Activated naive CD4-positive, alpha-beta T cell treated with anti-CD3 and anti-CD28 coated beads, Interleukin-2, amount 10 ng/mL, durations not matched to agents 7 days and 5 days (primary cell): ENCODE measurements at regions not wholly inside any gene's neighbourhood (a gene's known extent, or its start where the extent isn't known, plus 50 kb on each side); places are given as distances from the start of the nearest gene placed in this dataset.

Source experiments
- CTCF ChIA-PET: fragments of 350-600 bp; sonication (Branson Sonifier 250); formaldehyde crosslinking; loops from one replicate; lab custom pipeline; 2021; ENCODE audit warnings: antibody characterized with exemption; lab: Charles Lee
- DNase-seq: peaks from one replicate; pipeline ENCODE4 v3.0.0-alpha.2; 2020
- H3K27ac Mint-ChIP-seq: one replicate; pipeline ENCODE4 v1.8.0; 2021; ENCODE audit warnings: mild to moderate bottlenecking, moderate library complexity, mixed read lengths
- H3K27me3 Mint-ChIP-seq: one replicate; pipeline ENCODE4 v1.8.0; 2021; ENCODE audit warnings: mild to moderate bottlenecking, mixed read lengths
- H3K36me3 Mint-ChIP-seq: one replicate; pipeline ENCODE4 v1.8.0; 2021; ENCODE audit warnings: mixed read lengths
- H3K4me1 Mint-ChIP-seq: one replicate; pipeline ENCODE4 v1.8.0; 2021; ENCODE audit warnings: mixed read lengths
- H3K4me3 Mint-ChIP-seq: one replicate; pipeline ENCODE4 v1.8.0; 2021; ENCODE audit warnings: mild to moderate bottlenecking, moderate library complexity, mixed read lengths
- H3K9me3 Mint-ChIP-seq: one replicate; pipeline ENCODE4 v1.8.0; 2021; ENCODE audit warnings: mixed read lengths

DNA sequence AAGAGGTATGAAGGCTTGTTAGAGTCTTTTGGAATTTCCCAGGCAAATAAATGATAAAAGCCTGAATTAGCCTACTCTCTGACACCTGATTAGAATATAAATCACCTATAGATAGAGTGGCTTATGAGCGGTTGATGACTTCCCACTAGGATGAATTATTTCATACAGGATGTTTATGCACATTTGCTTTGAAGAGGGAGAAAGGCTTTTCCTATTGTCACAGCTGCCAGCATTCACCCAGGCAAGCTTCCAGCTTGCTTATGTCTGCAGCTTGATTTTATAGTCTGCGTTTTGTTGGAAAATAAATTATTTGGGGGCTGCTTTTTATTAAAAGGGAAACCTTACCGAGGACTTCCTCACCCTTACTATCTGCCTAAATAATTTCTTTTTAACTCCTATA lies 51.3 kb upstream of the EIF2S2 start:
- no peak for DNase-seq
- no peaks in the 10 kb centered on the region for H3K36me3 Mint-ChIP-seq
- peaks cover 12% of the 10 kb centered on the region for H3K27me3 Mint-ChIP-seq
- no peak overlapping the region for H3K4me3 Mint-ChIP-seq
- peaks cover 12% of the 10 kb centered on the region for H3K4me1 Mint-ChIP-seq
- H3K27ac Mint-ChIP-seq, result no peak overlapping the region
- no peaks in the 10 kb centered on the region for H3K9me3 Mint-ChIP-seq
- CTCF ChIA-PET, result no interaction called here

GRCh38 chr20:34164381-34164984 lies 52.4 kb upstream of the EIF2S2 start:
- DNase-seq, result no peak
- H3K27ac Mint-ChIP-seq, result no peak overlapping the region

DNA sequence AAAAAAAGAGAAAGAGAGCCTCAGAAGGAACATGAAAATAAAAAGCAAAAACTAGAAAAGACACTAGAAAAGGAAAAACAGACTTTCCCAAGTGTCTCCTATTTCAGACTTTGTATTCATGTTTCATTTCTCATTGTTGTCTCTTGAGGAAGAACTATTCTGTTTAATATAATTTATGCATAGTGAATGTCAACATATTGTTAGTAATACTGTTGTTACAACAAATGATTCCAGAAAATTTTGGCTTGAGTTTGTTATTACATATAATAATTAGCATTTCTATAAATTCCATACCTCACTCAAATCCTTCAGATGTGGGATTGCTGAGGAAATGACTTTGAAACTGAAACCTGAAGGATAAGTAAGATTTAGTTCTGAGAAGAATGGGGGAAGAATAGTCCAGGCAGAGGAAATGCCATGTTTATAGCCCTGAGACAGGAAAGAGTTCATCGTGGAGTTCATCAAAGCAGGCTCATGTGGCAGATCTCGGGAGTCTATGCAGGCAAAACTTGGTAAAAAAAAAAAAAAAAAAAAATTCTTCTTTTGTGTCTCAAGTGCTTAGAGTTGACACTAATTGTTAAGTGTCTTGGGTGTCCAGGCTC lies 53.1 kb upstream of the EIF2S2 start:
- peaks cover 5% of the 10 kb centered on the region for H3K27me3 Mint-ChIP-seq
- H3K36me3 Mint-ChIP-seq, result no peaks in the 10 kb centered on the region
- peaks cover 12% of the 10 kb centered on the region for H3K4me1 Mint-ChIP-seq
- no peak overlapping the region for H3K4me3 Mint-ChIP-seq
- no peaks in the 10 kb centered on the region for H3K9me3 Mint-ChIP-seq
- no peak for DNase-seq
- no peak overlapping the region for H3K27ac Mint-ChIP-seq
- CTCF ChIA-PET, result no interaction called here

More at GRCh38 chr20:34164381-34164984, 52.4 kb upstream of the EIF2S2 start:
- H3K9me3 Mint-ChIP-seq, result no peaks in the 10 kb centered on the region
- H3K36me3 Mint-ChIP-seq, result no peaks in the 10 kb centered on the region
- no peak overlapping the region for H3K4me3 Mint-ChIP-seq
- CTCF ChIA-PET, result no interaction called here
- H3K4me1 Mint-ChIP-seq, result peaks cover 12% of the 10 kb centered on the region
- peaks cover 6% of the 10 kb centered on the region for H3K27me3 Mint-ChIP-seq

DNA sequence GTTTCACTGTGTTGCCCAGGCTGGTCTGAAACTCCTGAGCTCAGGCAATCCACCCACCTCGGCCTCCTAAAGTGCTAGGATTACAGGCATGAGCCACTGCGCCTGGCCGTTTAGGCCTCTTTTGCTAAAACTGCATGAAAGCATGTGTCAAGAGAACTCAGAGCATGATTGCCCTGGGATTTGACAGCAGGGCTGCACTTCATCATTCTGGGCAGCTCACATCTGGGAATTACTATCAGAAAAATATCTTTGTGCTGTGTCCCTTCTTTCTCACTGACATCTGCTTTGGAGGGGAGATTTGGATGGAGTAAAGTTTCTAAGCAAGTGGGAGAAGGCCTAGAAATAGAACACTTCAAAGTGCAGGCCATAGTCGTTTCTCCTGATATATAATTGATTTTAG lies 59.6 kb upstream of the EIF2S2 start:
- Mint-ChIP-seq H3K9me3 (no peaks in the 10 kb centered on the region), H3K36me3 (no peaks in the 10 kb centered on the region), H3K4me1 (no peaks in the 10 kb centered on the region), H3K4me3 (no peak overlapping the region), H3K27ac (no peak overlapping the region), H3K27me3 (no peaks in the 10 kb centered on the region)
- DNase-seq, result no peak
- CTCF ChIA-PET, result no interaction called here

DNA sequence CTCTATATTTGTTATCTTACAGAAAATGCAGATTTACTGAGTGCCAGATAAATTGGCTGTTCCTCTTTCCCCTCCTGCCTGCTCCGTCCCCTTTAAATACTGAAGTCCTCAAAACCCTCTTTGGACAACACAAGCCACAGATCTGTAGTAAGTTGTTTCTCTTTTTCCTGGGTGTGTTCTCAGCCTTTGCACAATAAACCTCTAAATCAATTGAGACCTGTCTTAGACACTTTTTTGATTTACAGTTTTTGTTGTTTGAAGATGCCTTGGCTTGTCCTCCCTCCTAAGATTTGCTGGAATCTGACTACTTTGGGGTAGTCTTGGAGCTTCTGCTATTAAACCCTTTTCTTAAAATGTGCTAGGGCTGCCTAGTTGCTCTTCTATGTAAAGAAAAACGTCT lies 60.9 kb upstream of the EIF2S2 start:
- CTCF ChIA-PET, result no interaction called here
- H3K9me3 Mint-ChIP-seq, result no peaks in the 10 kb centered on the region
- no peaks in the 10 kb centered on the region for H3K27me3 Mint-ChIP-seq
- H3K36me3 Mint-ChIP-seq, result no peaks in the 10 kb centered on the region
- no peak for DNase-seq
- no peak overlapping the region for H3K4me3 Mint-ChIP-seq
- H3K4me1 Mint-ChIP-seq, result no peaks in the 10 kb centered on the region
- no peak overlapping the region for H3K27ac Mint-ChIP-seq

DNA sequence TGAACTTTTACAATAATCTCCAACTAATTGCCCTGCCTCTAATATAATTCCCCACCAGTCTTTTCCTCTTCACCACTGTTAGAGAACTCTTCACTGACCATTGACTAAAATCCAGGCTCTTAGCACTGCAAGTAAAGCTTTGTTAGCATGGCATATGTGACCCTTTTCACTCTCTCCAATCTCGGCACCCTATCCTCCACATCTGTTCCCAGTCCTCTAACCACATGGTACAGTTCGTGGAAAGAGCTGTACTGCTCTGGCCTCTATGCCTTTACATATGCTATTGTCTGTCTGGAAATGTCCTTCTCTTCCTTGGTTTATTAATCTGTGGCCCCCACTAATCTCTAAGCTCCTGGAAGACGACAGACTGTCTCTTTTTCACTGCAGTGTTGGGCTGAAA lies 63.0 kb upstream of the EIF2S2 start:
- H3K4me3 Mint-ChIP-seq, result no peak overlapping the region
- CTCF ChIA-PET, result interaction anchor here (0.6 to 1.1 kb wide), 2 partner anchors 16 to 340 kb away, joined by 3 to 4 read pairs; no protein-coding TSS in a partner anchor
- no peaks in the 10 kb centered on the region for H3K27me3 Mint-ChIP-seq
- DNase-seq, result no peak
- H3K36me3 Mint-ChIP-seq, result no peaks in the 10 kb centered on the region
- no peak overlapping the region for H3K27ac Mint-ChIP-seq
- H3K9me3 Mint-ChIP-seq, result no peaks in the 10 kb centered on the region
- H3K4me1 Mint-ChIP-seq, result no peaks in the 10 kb centered on the region

GRCh38 chr20:34175879-34176278 lies 63.8 kb upstream of the EIF2S2 start:
- Mint-ChIP-seq H3K27ac (no peak overlapping the region), H3K36me3 (no peaks in the 10 kb centered on the region), H3K27me3 (no peaks in the 10 kb centered on the region), H3K4me1 (no peaks in the 10 kb centered on the region), H3K9me3 (no peaks in the 10 kb centered on the region), H3K4me3 (no peak overlapping the region)
- DNase-seq, result no peak
- CTCF ChIA-PET, result no interaction called here

- Mint-ChIP-seq H3K27ac (no peak overlapping the region), H3K4me1 (no peaks in the 10 kb centered on the region), H3K27me3 (no peaks in the 10 kb centered on the region), H3K36me3 (no peaks in the 10 kb centered on the region), H3K4me3 (no peak overlapping the region), H3K9me3 (no peaks in the 10 kb centered on the region)
- no peak for DNase-seq
- CTCF ChIA-PET, result interaction anchor here (1.2 kb wide), 1 partner anchor 9 kb away, joined by 4 read pairs; no protein-coding TSS in a partner anchor
Observed at GRCh38 chr20:34177052-34177451, 64.2 kb upstream of the ASIP start.

DNA sequence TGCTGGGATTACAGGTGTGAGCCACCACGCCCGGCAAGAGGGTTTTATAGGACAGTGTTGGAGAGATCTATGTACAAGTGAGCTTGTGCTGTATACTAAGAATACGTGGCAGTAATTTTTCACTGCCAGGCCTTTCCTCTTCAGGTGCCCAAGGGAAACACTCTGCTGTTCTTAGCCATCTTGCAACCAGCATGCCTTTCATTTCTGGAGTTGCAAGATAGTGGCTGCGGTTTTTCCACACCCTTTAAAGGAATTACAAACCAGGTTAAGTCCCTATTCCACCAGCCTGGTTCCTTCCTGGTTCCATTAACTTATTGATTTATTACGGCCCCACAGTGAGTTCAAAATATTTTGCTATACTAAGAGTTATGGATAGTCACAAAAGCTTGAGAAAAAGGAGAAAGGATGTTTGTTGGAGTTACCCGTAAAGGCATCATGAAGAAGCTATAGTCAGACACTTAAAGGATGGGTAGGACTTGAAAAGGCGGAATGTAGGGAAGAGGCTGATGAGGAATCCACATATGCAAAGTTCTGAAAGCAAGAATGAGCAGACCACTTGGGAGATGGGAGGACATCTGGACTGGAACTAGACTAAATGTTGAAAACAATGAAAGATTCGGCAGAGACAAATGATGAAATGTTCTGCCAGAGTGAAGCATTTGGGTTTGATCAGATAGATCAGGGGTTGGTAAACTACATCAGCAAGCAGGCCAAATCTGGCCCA lies 61.4 kb upstream of the ASIP start:
- no peak overlapping the region for H3K4me3 Mint-ChIP-seq
- H3K27ac Mint-ChIP-seq, result no peak overlapping the region
- H3K4me1 Mint-ChIP-seq, result no peaks in the 10 kb centered on the region
- H3K27me3 Mint-ChIP-seq, result peaks cover 12% of the 10 kb centered on the region
- no peaks in the 10 kb centered on the region for H3K36me3 Mint-ChIP-seq
- CTCF ChIA-PET, result no interaction called here
- DNase-seq, result no peak
- no peaks in the 10 kb centered on the region for H3K9me3 Mint-ChIP-seq

DNA sequence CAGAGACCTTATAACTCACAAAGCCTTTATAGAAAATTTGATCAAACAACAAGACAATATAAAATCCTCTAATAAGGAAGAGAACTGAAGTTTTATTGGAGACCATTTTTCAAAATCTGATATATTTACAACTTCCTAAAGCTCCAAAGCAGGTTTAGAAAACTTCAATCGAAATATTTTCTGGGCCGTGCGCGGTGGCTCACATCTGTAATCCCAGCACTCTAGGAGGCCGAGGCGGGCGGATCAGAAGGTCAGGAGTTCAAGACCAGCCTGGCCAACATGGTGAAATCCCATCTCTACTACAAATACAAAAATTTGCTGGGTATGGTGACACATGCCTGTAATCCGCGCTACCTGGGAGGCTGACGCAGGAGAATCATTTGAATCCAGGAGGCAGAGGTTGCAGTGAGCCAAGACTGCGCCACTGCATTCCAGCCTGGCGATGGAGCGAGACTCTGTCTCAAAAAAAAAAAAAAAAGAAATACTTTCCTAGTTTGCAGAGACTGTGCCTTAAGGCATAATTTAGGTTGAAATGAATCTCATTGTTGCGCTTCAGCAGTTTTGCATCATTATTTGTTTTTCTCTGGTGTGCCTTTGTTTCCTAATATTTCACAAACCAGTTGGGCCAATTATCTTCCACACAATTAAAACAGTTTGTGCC lies 60.6 kb upstream of the ASIP start:
- CTCF ChIA-PET, result no interaction called here
- Mint-ChIP-seq H3K4me1 (no peaks in the 10 kb centered on the region), H3K9me3 (no peaks in the 10 kb centered on the region), H3K27ac (no peak overlapping the region), H3K36me3 (no peaks in the 10 kb centered on the region), H3K27me3 (peaks cover 12% of the 10 kb centered on the region), H3K4me3 (no peak overlapping the region)
- DNase-seq, result no peak

DNA sequence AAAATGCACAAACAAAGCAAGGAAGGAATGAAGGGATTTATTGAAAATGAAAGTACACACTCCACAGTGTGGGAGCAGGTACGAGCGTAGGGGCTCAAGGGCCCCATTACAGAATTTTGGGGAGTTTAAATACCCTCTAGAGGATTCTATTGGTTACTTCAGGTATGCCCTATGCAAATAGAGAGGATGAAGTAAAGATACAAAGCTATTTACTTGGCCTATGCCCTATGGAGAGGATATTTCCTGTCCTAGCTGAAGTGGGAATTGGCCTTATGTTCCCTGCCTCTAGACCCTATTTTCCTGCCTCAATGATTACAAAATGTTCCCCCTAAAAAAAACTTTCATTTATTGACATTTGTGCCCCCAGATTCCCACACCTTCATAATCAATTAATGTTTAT lies 59.7 kb upstream of the ASIP start:
- no peak for DNase-seq
- H3K27ac Mint-ChIP-seq, result no peak overlapping the region
- CTCF ChIA-PET, result no interaction called here

DNA sequence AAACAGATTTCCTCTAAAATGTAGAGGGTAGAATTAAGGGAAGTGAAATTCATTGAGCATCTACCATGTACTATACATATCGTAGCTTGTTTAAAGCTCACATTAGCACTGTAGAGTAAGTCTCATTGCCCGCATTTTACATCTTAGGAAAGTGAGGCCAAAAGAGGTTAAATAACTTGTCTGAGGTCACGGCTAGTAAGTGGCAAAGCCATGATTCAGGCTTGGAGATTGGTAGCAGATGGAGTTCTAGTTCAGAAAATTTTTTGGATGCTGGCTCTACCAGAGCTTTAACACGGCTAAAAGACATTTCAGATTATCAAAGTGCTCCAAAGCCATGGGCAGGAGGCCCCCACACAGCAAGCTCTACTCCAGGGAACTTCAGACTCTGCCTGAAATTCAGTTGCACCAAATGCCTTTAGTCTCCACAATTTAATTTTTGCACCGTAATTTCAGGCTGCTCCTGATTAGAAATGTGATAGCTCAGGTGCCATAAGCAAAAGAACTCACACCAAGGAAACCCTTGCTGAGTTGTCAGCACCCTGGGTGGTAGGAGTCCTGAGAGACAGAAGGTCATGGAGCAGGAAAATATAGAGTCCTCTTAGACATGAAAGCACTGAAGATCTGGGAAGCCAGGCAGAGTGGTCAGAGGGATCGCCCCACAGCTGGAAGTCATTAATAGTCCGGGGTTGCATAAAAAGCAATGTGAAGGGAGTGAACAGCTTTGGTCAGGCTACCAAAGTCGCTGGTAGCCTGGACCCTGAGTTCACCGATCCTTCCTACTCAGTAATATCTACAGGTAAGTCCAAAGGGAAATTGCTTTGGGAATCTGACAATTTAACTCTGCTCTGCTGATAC lies 55.2 kb upstream of the ASIP start:
- DNase-seq, result no peak
- no peaks in the 10 kb centered on the region for H3K9me3 Mint-ChIP-seq
- H3K4me3 Mint-ChIP-seq, result no peak overlapping the region
- no peak overlapping the region for H3K27ac Mint-ChIP-seq
- CTCF ChIA-PET, result interaction anchor here (1.0 to 1.2 kb wide), 2 partner anchors 9 to 584 kb away, joined by 3 to 4 read pairs; no protein-coding TSS in a partner anchor
- no peaks in the 10 kb centered on the region for H3K36me3 Mint-ChIP-seq
- H3K27me3 Mint-ChIP-seq, result peaks cover 40% of the 10 kb centered on the region
- H3K4me1 Mint-ChIP-seq, result no peaks in the 10 kb centered on the region

More for the DNA sequence above, 59.7 kb upstream of the ASIP start:
- Mint-ChIP-seq H3K9me3 (no peaks in the 10 kb centered on the region), H3K27me3 (peaks cover 17% of the 10 kb centered on the region), H3K4me3 (no peak overlapping the region), H3K4me1 (no peaks in the 10 kb centered on the region), H3K36me3 (no peaks in the 10 kb centered on the region)

DNA sequence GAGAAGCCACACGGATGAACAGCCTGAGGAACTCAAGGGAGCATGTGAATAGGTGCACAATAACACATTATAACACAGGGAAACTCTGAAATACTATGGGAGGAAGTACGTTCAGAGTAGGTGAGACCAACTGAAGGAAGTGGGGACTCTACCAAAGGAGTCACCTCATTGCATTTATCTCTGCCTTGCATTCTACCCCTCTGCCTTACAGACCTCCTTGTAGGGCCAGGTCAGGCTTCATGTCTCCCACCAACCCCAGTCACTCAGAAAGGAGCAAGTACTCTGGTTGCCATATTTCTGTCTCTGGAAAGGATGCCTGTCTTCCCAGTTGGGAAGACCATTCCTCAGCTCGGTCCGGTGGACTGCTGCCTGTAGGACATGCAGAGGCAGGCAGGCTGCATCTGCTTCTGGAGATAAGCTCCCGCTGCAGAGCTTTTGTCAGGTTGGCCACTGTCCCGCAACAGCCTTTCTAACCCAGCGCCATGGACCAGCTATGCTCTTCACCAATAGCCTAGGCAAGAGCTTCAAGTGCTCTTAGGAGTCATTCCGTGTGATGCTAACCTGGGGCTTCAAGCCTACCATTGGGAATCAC lies 51.6 kb upstream of the ASIP start:
- Mint-ChIP-seq H3K36me3 (no peaks in the 10 kb centered on the region), H3K4me3 (no peak overlapping the region), H3K4me1 (peaks cover 5% of the 10 kb centered on the region), H3K9me3 (no peaks in the 10 kb centered on the region), H3K27me3 (peaks cover 48% of the 10 kb centered on the region), H3K27ac (no peak overlapping the region)
- DNase-seq, result no peak
- CTCF ChIA-PET, result interaction anchor here (1.2 to 4.0 kb wide), 6 partner anchors 16 to 333 kb away, joined by 3 to 36 read pairs (median 6); no protein-coding TSS in a partner anchor
